Neural progenitor cell (in vitro differentiated cells): ENCODE measurements at regions not wholly inside any gene's neighbourhood (a gene's known extent, or its start where the extent isn't known, plus 50 kb on each side); places are given as distances from the start of the nearest gene placed in this dataset.

Experiments used
- CTCF ChIP-seq: fragments of 200-600 bp; sonication (generic); IDR thresholded peaks from 2 replicates; pipeline ENCODE4 v1.5.1; 2017; ENCODE audit warnings: antibody characterized with exemption, mild to moderate bottlenecking
- EZH2 ChIP-seq: fragments of 200-600 bp; sonication (generic); IDR thresholded peaks from 2 replicates; pipeline ENCODE4 v1.6.1; 2017; ENCODE audit warnings: antibody characterized with exemption, mild to moderate bottlenecking, moderate library complexity
- EZH2phosphoT487 ChIP-seq: fragments of 200-600 bp; sonication (generic); IDR thresholded peaks from 2 replicates; pipeline ENCODE4 v1.6.1; 2017; ENCODE audit warnings: antibody characterized with exemption

DNA sequence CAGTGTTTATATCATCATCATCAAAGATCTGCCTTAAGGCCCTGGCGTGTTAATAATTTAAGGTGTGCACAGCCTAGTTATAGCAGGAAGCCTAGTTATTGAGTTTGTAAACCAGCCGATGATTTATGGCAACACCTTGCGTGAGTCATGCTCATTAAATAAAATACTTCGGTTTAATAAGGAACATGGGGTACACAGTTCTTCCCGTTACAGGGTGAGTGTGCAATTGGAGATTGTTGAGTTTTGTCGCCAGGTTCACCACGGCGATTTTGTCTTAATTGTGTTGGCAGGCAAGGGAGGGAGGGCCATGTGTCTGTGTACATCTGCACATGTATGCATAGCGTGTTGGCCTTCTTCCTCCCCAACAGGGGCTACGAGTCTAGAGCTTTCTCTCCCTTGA is 104.0 kb downstream of the TFAP2A start:
- TF ChIP-seq CTCF = no peak
- no peak for TF ChIP-seq EZH2
- no peak for TF ChIP-seq EZH2phosphoT487
